ENCODE measurements at regions not wholly inside any gene's neighbourhood (a gene's known extent, or its start where the extent isn't known, plus 50 kb on each side); places are given as distances from the start of the nearest gene placed in this dataset.

DNA sequence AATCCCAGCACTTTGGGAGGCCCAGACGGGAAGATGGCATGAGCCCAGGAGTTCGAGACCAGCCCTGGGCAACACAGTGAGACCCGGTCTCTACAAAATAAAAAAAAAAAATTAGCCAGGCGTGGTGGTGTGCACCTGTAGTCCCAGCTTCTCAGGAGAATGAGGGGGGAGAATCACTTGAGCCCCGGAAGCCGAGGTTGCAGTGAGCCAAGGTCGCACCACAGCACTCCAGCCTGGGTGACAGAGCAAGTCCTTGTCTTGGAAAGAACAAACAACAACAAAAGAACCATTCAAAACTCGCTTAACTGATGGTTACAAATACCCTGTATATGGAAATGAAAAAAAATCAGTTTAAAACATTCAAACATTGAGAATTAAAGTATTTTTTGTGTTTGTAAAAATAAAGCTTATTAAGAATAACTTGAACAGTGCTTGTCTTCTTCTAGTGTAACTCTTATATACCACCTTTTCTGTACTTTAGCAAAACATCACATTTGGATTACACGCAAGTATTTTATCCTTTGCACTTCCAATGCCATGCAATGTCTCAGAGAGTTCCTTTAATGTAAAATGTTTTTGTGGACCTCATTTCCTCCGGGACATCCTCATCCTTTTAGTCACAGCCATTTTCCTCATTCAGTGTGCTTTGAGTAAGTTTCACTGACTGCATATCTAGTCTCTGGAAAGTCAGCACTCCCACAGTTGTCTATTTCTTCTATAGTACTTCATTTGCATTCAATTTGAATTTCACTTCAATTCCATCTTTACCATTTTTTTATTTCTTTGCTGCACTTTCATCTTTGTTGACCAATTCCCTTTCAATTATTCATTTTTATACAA lies 113.0 kb upstream of the GOLGA8J start:
- TF ChIP-seq, protein P1, sequence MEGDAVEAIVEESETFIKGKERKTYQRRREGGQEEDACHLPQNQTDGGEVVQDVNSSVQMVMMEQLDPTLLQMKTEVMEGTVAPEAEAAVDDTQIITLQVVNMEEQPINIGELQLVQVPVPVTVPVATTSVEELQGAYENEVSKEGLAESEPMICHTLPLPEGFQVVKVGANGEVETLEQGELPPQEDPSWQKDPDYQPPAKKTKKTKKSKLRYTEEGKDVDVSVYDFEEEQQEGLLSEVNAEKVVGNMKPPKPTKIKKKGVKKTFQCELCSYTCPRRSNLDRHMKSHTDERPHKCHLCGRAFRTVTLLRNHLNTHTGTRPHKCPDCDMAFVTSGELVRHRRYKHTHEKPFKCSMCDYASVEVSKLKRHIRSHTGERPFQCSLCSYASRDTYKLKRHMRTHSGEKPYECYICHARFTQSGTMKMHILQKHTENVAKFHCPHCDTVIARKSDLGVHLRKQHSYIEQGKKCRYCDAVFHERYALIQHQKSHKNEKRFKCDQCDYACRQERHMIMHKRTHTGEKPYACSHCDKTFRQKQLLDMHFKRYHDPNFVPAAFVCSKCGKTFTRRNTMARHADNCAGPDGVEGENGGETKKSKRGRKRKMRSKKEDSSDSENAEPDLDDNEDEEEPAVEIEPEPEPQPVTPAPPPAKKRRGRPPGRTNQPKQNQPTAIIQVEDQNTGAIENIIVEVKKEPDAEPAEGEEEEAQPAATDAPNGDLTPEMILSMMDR (conservative IDR thresholded peaks at IDR 0.05; ENCODE audit: low read length): no peak
- TF ChIP-seq EZH2phosphoT487 (IDR thresholded peaks at IDR 0.05; ENCODE audit: borderline replicate concordance, low read depth, low read length): no peak
